GM18498 (cell line): ENCODE measurements at regions not wholly inside any gene's neighbourhood (a gene's known extent, or its start where the extent isn't known, plus 50 kb on each side); places are given as distances from the start of the nearest gene placed in this dataset.
"Not testable (repeated sequence)": the region's sequence is repeated elsewhere in the genome, so short reads cannot be mapped to it uniquely, and the experiment has no call there.

Experiments used
- ATAC-seq: cut with Tn5 transposase; IDR thresholded peaks from one replicate; pipeline ENCODE4 v1.9.1; 2021; ENCODE audit warnings: mild to moderate bottlenecking, moderate library complexity; ENCODE audit not compliant: unreplicated experiment

- not testable (repeated sequence) for ATAC-seq
These were observed 137.7 kb upstream of the NEBL start for GRCh38 chr10:21034770-21035169.

- no peak for ATAC-seq
These were observed 137.1 kb upstream of the NEBL start for GRCh38 chr10:21034241-21034640.

- no peak for ATAC-seq
These were observed 135.6 kb upstream of the NEBL start for GRCh38 chr10:21032587-21033319.

- no peak for ATAC-seq
These were observed 134.2 kb upstream of the NEBL start for GRCh38 chr10:21031232-21031795.

GRCh38 chr10:21030091-21030490 lies 133.0 kb upstream of the NEBL start:
- no peak for ATAC-seq

GRCh38 chr10:21022821-21023220 lies 125.7 kb upstream of the NEBL start:
- ATAC-seq, result no peak

- no peak for ATAC-seq
These were observed 124.9 kb upstream of the NEBL start for GRCh38 chr10:21021843-21022594.

- ATAC-seq, result no peak
These were observed 124.1 kb upstream of the NEBL start for GRCh38 chr10:21021231-21021630.

GRCh38 chr10:21020545-21020944 lies 123.4 kb upstream of the NEBL start:
- ATAC-seq, result peak; percentile 80

GRCh38 chr10:21019436-21019835 lies 122.3 kb upstream of the NEBL start:
- ATAC-seq, result no peak

- ATAC-seq, result peak; percentile 52
These were observed 118.7 kb upstream of the NEBL start for GRCh38 chr10:21015851-21016250.

- ATAC-seq, result no peak
These were observed 117.0 kb upstream of the NEBL start for GRCh38 chr10:21014141-21014540.

- ATAC-seq, result no peak
These were observed 114.4 kb upstream of the NEBL start for GRCh38 chr10:21011433-21012018.

- no peak for ATAC-seq
These were observed 113.5 kb upstream of the NEBL start for GRCh38 chr10:21010615-21011014.

- no peak for ATAC-seq
These were observed 106.2 kb upstream of the NEBL start for GRCh38 chr10:21003240-21003822.

GRCh38 chr10:21002091-21002878 lies 105.2 kb upstream of the NEBL start:
- no peak for ATAC-seq

GRCh38 chr10:20999699-21000098 lies 102.6 kb upstream of the NEBL start:
- no peak for ATAC-seq

GRCh38 chr10:20998036-20998435 lies 100.9 kb upstream of the NEBL start:
- no peak for ATAC-seq

- ATAC-seq, result no peak
These were observed 98.2 kb upstream of the NEBL start for GRCh38 chr10:20995123-20995987.
